Type B pancreatic cell (in vitro differentiated cells): ENCODE measurements at regions not wholly inside any gene's neighbourhood (a gene's known extent, or its start where the extent isn't known, plus 50 kb on each side); places are given as distances from the start of the nearest gene placed in this dataset.

Experiments used
- DNase-seq: peaks from one replicate; pipeline ENCODE4 v3.0.0; 2021; ENCODE audit warnings: mixed read lengths; ENCODE audit not compliant: unreplicated experiment; ENCODE audit errors: extremely low spot score
- H3K27ac Mint-ChIP-seq: 2 replicates; pipeline ENCODE4 v1.8.0; 2021; ENCODE audit warnings: mild to moderate bottlenecking, mixed read lengths
- H3K27me3 Mint-ChIP-seq: 2 replicates; pipeline ENCODE4 v1.8.0; 2021; ENCODE audit warnings: mixed read lengths
- H3K36me3 Mint-ChIP-seq: 2 replicates; pipeline ENCODE4 v1.8.0; 2021; ENCODE audit warnings: mixed read lengths
- H3K4me1 Mint-ChIP-seq: one replicate; pipeline ENCODE4 v1.8.0; 2021; ENCODE audit warnings: mixed read lengths; ENCODE audit not compliant: unreplicated experiment
- H3K4me3 Mint-ChIP-seq: 2 replicates; pipeline ENCODE4 v1.8.0; 2021; ENCODE audit warnings: mild to moderate bottlenecking, mixed read lengths
- H3K9me3 Mint-ChIP-seq: 2 replicates; pipeline ENCODE4 v1.8.0; 2021; ENCODE audit warnings: mixed read lengths
- TF ChIP-seq, protein P1 (sequence below): fragments of 200-600 bp; sonication (generic); conservative IDR thresholded peaks from 2 replicates; pipeline ENCODE4 v1.5.0; 2021; ENCODE audit warnings: antibody characterized with exemption, mild to moderate bottlenecking

DNA sequence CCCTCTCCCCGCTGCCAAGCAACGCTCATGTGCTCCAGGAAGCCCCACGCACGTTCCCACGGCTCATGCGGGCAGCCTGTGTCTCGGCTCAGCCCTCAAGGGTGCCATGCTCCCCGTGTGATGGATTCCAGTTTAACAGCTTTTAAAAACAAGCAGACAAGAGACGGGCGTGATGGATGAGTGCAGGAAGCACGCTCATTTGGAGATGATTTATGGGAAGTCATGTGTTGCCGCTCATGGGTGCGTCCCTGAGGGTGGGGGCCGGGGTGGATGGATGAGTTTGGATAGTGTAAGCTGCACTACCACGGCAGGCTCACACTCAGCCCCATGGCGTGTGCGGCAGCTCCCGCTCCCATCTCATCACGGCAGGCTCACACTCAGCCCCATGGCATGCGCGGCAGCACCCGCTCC, 132.8 kb downstream of the RBFOX3 start:
- H3K27me3 Mint-ChIP-seq = peaks cover 66% of the 10 kb centered on the region
- H3K27ac Mint-ChIP-seq = peak overlapping the region; percentile 58
- DNase-seq = no peak
- TF ChIP-seq, protein P1, sequence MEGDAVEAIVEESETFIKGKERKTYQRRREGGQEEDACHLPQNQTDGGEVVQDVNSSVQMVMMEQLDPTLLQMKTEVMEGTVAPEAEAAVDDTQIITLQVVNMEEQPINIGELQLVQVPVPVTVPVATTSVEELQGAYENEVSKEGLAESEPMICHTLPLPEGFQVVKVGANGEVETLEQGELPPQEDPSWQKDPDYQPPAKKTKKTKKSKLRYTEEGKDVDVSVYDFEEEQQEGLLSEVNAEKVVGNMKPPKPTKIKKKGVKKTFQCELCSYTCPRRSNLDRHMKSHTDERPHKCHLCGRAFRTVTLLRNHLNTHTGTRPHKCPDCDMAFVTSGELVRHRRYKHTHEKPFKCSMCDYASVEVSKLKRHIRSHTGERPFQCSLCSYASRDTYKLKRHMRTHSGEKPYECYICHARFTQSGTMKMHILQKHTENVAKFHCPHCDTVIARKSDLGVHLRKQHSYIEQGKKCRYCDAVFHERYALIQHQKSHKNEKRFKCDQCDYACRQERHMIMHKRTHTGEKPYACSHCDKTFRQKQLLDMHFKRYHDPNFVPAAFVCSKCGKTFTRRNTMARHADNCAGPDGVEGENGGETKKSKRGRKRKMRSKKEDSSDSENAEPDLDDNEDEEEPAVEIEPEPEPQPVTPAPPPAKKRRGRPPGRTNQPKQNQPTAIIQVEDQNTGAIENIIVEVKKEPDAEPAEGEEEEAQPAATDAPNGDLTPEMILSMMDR = no peak
- peaks cover 4% of the 10 kb centered on the region for H3K9me3 Mint-ChIP-seq
- H3K4me1 Mint-ChIP-seq = peaks cover 49% of the 10 kb centered on the region
- H3K36me3 Mint-ChIP-seq = no peaks in the 10 kb centered on the region
- H3K4me3 Mint-ChIP-seq = peak overlapping the region; percentile 71

DNA sequence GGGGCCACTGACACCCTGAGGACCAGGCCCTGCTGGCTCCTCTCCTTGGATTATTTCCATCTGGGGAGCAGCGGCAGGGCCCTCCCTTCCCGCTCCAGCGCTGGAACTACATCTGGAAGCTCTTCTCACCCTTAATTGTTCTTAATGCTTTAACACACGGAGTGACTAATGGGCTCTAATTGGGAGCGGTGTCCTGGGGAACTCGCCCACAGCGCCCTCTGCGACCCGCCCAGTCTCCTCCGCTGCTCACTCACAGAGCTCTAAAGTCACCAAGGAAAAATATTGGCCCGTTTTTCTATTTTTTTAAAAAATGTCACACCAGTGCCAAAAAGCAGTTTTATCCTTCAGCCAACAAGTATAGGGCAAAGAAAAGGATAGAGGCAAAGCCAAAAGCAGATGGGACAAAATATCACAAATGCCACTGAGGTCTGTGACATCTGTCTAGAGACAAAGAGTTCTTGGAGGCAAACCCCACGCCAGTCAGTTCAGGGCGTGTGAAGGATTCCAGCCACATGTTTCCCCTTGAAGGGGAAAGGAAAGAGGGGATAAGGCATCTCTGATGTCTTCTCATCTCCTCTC, 134.7 kb downstream of the RBFOX3 start:
- H3K4me3 Mint-ChIP-seq = peak overlapping the region; percentile 72
- peaks cover 39% of the 10 kb centered on the region for H3K4me1 Mint-ChIP-seq
- H3K27me3 Mint-ChIP-seq = peaks cover 59% of the 10 kb centered on the region
- TF ChIP-seq, protein P1 = no peak
- DNase-seq = no peak
- peak overlapping the region; percentile 27 for H3K27ac Mint-ChIP-seq
- no peaks in the 10 kb centered on the region for H3K36me3 Mint-ChIP-seq
- peaks cover 4% of the 10 kb centered on the region for H3K9me3 Mint-ChIP-seq

DNA sequence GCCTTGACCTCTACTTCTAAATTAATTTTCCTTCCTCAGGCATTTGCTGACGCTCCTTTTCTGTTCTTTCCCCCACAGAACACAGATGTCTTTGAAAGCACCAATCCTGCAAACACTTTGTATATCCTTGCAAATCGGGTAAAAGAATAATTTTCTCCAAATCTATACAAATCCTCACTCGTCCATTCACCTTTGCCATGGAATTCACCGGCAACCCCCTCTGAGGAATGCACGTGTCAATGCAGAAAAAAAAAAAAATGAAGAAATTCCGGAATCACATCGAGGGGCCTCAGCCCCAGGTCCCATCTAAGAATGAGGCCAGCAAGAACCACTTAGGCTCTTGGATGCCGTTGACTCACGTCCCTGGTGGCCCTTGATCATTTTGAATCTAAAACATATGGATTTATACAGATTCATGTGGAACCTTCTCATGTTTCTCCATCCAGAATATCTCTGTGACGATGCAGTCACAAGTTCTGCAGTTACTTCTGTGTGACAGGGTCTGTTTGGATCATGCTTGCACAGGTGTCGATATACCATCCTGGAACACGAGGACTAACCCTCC, 136.9 kb downstream of the RBFOX3 start:
- Mint-ChIP-seq H3K27me3 (peaks cover 59% of the 10 kb centered on the region), H3K27ac (peak overlapping the region; percentile 83)

DNA sequence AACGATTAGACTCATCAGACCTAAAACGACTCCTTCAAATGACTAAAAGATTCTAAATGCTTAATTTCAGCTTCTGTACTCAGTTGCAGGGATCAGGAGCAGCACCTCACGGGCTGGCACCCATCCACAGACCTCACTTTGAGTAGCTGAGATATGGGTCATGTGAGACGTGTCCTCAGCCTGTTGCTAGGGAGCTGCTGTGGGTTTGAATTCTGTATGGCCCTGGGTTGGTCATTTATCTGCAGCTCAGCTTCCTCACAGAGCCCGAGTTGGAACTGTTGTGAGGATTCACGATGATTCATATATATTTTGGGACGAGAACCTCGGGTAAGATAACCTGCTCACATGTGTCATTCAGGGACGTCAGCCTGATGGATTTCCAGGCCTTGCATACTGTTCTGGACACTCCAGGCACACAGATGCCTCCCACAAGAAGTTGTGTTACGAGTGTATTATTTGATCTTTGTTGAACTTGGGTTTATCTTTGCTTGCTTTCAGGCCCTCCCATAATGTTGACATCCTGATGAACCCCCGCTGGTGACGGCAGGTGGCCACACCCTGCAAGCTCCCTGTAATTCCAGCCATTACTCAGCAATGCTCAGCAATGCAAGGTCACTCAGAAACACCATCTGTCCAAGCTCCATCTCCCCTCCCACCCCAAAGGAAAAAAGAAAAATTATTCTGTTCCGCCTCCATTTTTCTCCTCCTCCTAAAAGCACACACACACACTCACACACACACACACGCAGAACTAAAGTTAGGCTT, 137.6 kb downstream of the RBFOX3 start:
- H3K27ac Mint-ChIP-seq = peak overlapping the region; percentile 83
- peak overlapping the region; percentile 21 for H3K4me3 Mint-ChIP-seq
- TF ChIP-seq, protein P1 = no peak
- H3K36me3 Mint-ChIP-seq = no peaks in the 10 kb centered on the region
- peaks cover 4% of the 10 kb centered on the region for H3K9me3 Mint-ChIP-seq
- peaks cover 37% of the 10 kb centered on the region for H3K4me1 Mint-ChIP-seq
- H3K27me3 Mint-ChIP-seq = peaks cover 56% of the 10 kb centered on the region
- no peak for DNase-seq

More for the DNA sequence above, 136.9 kb downstream of the RBFOX3 start:
- Mint-ChIP-seq H3K4me1 (peaks cover 39% of the 10 kb centered on the region), H3K4me3 (peak overlapping the region; percentile 21), H3K36me3 (no peaks in the 10 kb centered on the region), H3K9me3 (peaks cover 4% of the 10 kb centered on the region)
- DNase-seq = no peak
- TF ChIP-seq, protein P1 = no peak

DNA sequence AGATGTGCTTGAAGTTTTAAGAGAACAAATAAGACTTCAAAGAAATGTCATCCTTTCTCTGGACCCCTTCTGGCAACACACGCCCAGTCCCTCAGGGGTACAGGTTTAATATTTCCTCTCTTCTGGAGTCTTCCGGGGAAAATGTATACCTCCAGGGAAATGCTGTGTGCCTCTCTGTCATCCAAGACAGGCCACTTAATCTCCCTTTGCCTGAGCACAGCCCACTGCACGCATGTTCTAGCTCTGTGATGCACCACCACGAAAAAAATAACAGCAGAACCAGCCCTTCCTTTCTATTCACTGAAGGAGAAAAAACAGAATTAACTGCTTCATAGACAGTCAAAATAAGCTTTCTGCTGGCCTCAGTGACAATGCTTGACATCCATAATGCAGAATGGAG, 140.1 kb downstream of the RBFOX3 start:
- TF ChIP-seq, protein P1 = no peak
- peaks cover 26% of the 10 kb centered on the region for H3K4me1 Mint-ChIP-seq
- peak overlapping the region; percentile 60 for H3K4me3 Mint-ChIP-seq
- peak overlapping the region; percentile 48 for H3K27ac Mint-ChIP-seq
- no peak for DNase-seq
- peaks cover 44% of the 10 kb centered on the region for H3K27me3 Mint-ChIP-seq
- H3K9me3 Mint-ChIP-seq = no peaks in the 10 kb centered on the region
- no peaks in the 10 kb centered on the region for H3K36me3 Mint-ChIP-seq
